ENCODE measurements at regions not wholly inside any gene's neighbourhood (a gene's known extent, or its start where the extent isn't known, plus 50 kb on each side); places are given as distances from the start of the nearest gene placed in this dataset.

GRCh38 chr14:26761532-26761931 lies 163.7 kb upstream of the NOVA1 start:
- TF ChIP-seq CTCF (IDR thresholded peaks at IDR 0.05; ENCODE audit: borderline replicate concordance, extremely low read depth, low read length, poor library complexity, severe bottlenecking) (no peak), EZH2 (IDR thresholded peaks at IDR 0.05; ENCODE audit: borderline replicate concordance, low read depth, low read length, severe bottlenecking) (no peak)
